Neural progenitor cell (in vitro differentiated cells): ENCODE measurements at regions not wholly inside any gene's neighbourhood (a gene's known extent, or its start where the extent isn't known, plus 50 kb on each side); places are given as distances from the start of the nearest gene placed in this dataset.

Experiments used
- DNase-seq: peaks from one replicate; pipeline ENCODE4 v3.0.0-alpha.2; 2016; ENCODE audit warnings: low spot score
- H2AFZ ChIP-seq: fragments of 200-600 bp; sonication (generic); replicated peaks from 2 replicates; pipeline ENCODE4 v1.6.1; 2016; ENCODE audit warnings: antibody characterized with exemption
- H3F3A ChIP-seq: fragments of 200-600 bp; sonication (generic); 2 replicates; pipeline ENCODE4 v1.6.1; 2016; ENCODE audit warnings: antibody characterized with exemption, low read depth
- H3K27ac ChIP-seq: fragments of 200-600 bp; sonication (generic); 2 replicates; pipeline ENCODE4 v1.5.1; 2016; ENCODE audit warnings: mild to moderate bottlenecking
- H3K27me3 ChIP-seq: fragments of 200-600 bp; sonication (generic); 2 replicates; pipeline ENCODE4 v1.6.1; 2016; ENCODE audit warnings: mild to moderate bottlenecking, moderate library complexity
- H3K36me3 ChIP-seq: fragments of 200-600 bp; sonication (generic); 2 replicates; pipeline ENCODE4 v1.5.1; 2016
- H3K4me1 ChIP-seq: fragments of 200-600 bp; sonication (generic); 2 replicates; pipeline ENCODE4 v1.6.1; 2016; ENCODE audit warnings: mixed run types
- H3K4me2 ChIP-seq: fragments of 200-600 bp; sonication (generic); 2 replicates; pipeline ENCODE4 v1.6.1; 2016
- H3K4me3 ChIP-seq: fragments of 200-600 bp; sonication (generic); 2 replicates; pipeline ENCODE4 v1.5.1; 2016
- H3K79me2 ChIP-seq: fragments of 200-600 bp; sonication (generic); 2 replicates; pipeline ENCODE4 v1.6.1; 2016; ENCODE audit warnings: low read depth
- H3K9ac ChIP-seq: fragments of 200-600 bp; sonication (generic); 2 replicates; pipeline ENCODE4 v1.6.1; 2016
- H3K9me3 ChIP-seq: fragments of 200-600 bp; sonication (generic); 2 replicates; pipeline ENCODE4 v1.5.1; 2016; ENCODE audit warnings: low read depth
- H4K20me1 ChIP-seq: fragments of 200-600 bp; sonication (generic); 2 replicates; pipeline ENCODE4 v1.6.1; 2016; ENCODE audit warnings: low read depth
- H3K27ac Mint-ChIP-seq: 3 replicates; pipeline ENCODE4 v1.8.0; 2021; ENCODE audit warnings: mixed read lengths
- H3K27me3 Mint-ChIP-seq: 2 replicates; pipeline ENCODE4 v1.8.0; 2022; ENCODE audit warnings: low read depth, mild to moderate bottlenecking, inconsistent platforms, moderate library complexity, mixed read lengths; ENCODE audit not compliant: insufficient read depth
- H3K36me3 Mint-ChIP-seq: 3 replicates; pipeline ENCODE4 v1.8.0; 2021; ENCODE audit warnings: mixed read lengths
- H3K4me1 Mint-ChIP-seq: 3 replicates; pipeline ENCODE4 v1.8.0; 2021; ENCODE audit warnings: mixed read lengths
- H3K4me3 Mint-ChIP-seq: 3 replicates; pipeline ENCODE4 v1.8.0; 2021; ENCODE audit warnings: mild to moderate bottlenecking, moderate library complexity, mixed read lengths
- H3K9me3 Mint-ChIP-seq: 3 replicates; pipeline ENCODE4 v1.8.0; 2020; ENCODE audit warnings: mixed read lengths
- EZH2 ChIP-seq: fragments of 200-600 bp; sonication (generic); IDR thresholded peaks from 2 replicates; pipeline ENCODE4 v1.6.1; 2017; ENCODE audit warnings: antibody characterized with exemption, mild to moderate bottlenecking, moderate library complexity
- EZH2phosphoT487 ChIP-seq: fragments of 200-600 bp; sonication (generic); IDR thresholded peaks from 2 replicates; pipeline ENCODE4 v1.6.1; 2017; ENCODE audit warnings: antibody characterized with exemption
- TF ChIP-seq, protein P1 (sequence below): fragments of 200-600 bp; sonication (generic); IDR thresholded peaks from 2 replicates; pipeline ENCODE4 v1.5.1; 2017; ENCODE audit warnings: antibody characterized with exemption, mild to moderate bottlenecking

DNA sequence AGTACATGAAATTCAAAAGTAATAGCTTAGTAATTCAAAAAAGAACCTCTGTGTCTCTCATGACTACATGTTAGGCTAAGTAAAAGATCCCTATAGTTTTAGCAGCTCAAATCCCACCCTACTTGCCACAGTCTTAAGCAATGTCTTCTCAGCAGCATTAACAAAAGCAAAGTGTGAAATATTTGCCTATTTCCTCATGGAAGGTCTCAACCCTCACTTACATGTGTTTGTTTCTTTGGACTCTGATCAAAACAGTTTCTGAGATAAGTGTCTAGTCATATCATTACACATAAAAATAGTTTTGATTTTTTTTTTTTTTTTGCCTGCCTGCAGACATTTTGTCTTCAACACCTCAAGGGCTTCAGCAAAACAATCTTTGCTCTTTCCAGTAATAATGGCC is 310.5 kb downstream of the CETN3 start:
- no peak for DNase-seq
- Histone ChIP-seq H3K27me3 (no peaks in the 10 kb centered on the region), H3K27ac (no peak overlapping the region), H3K79me2 (no peaks in the 10 kb centered on the region), H3K4me2 (no peak overlapping the region), H3K9ac (no peak overlapping the region), H3K4me1 (no peaks in the 10 kb centered on the region), H3K4me3 (no peak overlapping the region), H4K20me1 (no peaks in the 10 kb centered on the region), H3F3A (no peaks in the 10 kb centered on the region), H2AFZ (no peak overlapping the region), H3K9me3 (no peaks in the 10 kb centered on the region), H3K36me3 (no peaks in the 10 kb centered on the region)
- no peaks in the 10 kb centered on the region for H3K36me3 Mint-ChIP-seq
- H3K9me3 Mint-ChIP-seq = peaks cover 10% of the 10 kb centered on the region
- no peak overlapping the region for H3K4me3 Mint-ChIP-seq
- H3K27me3 Mint-ChIP-seq = no peaks in the 10 kb centered on the region
- H3K27ac Mint-ChIP-seq = no peak overlapping the region
- peaks cover 8% of the 10 kb centered on the region for H3K4me1 Mint-ChIP-seq
- TF ChIP-seq, protein P1, sequence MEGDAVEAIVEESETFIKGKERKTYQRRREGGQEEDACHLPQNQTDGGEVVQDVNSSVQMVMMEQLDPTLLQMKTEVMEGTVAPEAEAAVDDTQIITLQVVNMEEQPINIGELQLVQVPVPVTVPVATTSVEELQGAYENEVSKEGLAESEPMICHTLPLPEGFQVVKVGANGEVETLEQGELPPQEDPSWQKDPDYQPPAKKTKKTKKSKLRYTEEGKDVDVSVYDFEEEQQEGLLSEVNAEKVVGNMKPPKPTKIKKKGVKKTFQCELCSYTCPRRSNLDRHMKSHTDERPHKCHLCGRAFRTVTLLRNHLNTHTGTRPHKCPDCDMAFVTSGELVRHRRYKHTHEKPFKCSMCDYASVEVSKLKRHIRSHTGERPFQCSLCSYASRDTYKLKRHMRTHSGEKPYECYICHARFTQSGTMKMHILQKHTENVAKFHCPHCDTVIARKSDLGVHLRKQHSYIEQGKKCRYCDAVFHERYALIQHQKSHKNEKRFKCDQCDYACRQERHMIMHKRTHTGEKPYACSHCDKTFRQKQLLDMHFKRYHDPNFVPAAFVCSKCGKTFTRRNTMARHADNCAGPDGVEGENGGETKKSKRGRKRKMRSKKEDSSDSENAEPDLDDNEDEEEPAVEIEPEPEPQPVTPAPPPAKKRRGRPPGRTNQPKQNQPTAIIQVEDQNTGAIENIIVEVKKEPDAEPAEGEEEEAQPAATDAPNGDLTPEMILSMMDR = no peak
- no peak for TF ChIP-seq EZH2phosphoT487
- no peak for TF ChIP-seq EZH2

DNA sequence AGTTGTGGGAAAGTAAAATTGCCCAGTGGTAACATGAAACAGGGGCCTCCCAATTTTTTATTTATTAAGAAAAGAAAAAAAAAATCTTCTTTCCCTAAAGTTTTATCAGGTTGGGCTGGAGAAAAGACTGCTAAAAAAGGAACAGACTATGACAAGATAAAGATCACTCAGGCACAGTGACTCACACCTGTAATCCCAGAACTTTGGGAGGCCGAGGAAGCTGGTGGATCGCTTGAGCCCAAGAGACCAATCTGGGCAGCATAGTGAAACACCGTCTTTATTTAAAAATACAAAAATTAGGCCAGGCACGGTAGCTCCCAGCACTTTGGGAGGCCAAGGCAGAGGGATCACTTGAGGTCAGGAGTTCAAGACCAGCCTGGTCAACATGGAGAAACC is 312.5 kb downstream of the CETN3 start:
- H3K79me2 ChIP-seq = no peaks in the 10 kb centered on the region
- no peaks in the 10 kb centered on the region for H3K36me3 ChIP-seq
- no peaks in the 10 kb centered on the region for H3K9me3 ChIP-seq
- H3K27me3 Mint-ChIP-seq = no peaks in the 10 kb centered on the region
- no peaks in the 10 kb centered on the region for H3K4me1 ChIP-seq
- no peaks in the 10 kb centered on the region for H3K27me3 ChIP-seq
- no peak overlapping the region for H3K27ac Mint-ChIP-seq
- H3K9me3 Mint-ChIP-seq = peaks cover 1% of the 10 kb centered on the region
- H3K9ac ChIP-seq = no peak overlapping the region
- H3K27ac ChIP-seq = no peak overlapping the region
- no peaks in the 10 kb centered on the region for H4K20me1 ChIP-seq
- no peak overlapping the region for H2AFZ ChIP-seq
- H3K4me1 Mint-ChIP-seq = peaks cover 4% of the 10 kb centered on the region
- H3K4me2 ChIP-seq = no peak overlapping the region
- no peak overlapping the region for H3K4me3 ChIP-seq
- no peak overlapping the region for H3K4me3 Mint-ChIP-seq
- no peaks in the 10 kb centered on the region for H3F3A ChIP-seq
- H3K36me3 Mint-ChIP-seq = no peaks in the 10 kb centered on the region
- no peak for DNase-seq
- TF ChIP-seq EZH2phosphoT487 (no peak), EZH2 (no peak)
- TF ChIP-seq, protein P1 = no peak

DNA sequence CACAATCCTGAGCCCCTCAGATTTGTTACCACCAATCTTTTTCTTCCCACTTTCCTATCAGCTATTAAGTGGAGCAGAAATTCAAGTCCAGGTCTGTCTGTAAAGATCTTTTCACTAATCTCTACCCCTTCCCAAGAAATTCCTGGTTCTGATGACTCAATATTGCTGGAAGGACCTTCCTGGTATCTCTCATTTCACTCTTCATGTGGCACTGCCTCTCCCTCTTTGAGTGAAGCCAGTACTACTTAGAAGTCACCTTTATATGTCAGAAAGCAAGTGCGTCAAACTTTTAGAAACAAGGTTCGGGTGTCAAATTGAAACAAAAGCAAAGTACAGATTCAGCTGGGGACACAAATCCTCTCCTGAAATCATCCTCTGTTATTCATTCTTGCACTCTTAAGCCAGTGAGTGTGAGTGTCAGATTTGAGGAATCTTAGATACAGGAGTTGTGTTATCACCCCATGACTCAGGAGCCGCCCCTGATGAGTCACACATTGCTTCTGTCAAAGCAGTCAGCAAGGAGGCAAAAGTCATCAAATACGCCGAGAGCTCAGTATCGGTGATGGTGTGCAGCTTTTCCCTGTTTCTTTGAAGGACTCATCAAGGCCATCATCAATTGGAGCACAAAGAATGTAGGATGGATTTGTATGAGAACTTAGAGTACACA is 313.0 kb downstream of the CETN3 start:
- Histone ChIP-seq H3K27ac (no peak overlapping the region), H3K4me3 (no peak overlapping the region), H4K20me1 (no peaks in the 10 kb centered on the region), H3K4me1 (no peaks in the 10 kb centered on the region), H3K36me3 (no peaks in the 10 kb centered on the region), H3K79me2 (no peaks in the 10 kb centered on the region), H3K9ac (no peak overlapping the region), H3K9me3 (no peaks in the 10 kb centered on the region), H3K27me3 (no peaks in the 10 kb centered on the region), H2AFZ (no peak overlapping the region), H3K4me2 (no peak overlapping the region), H3F3A (no peaks in the 10 kb centered on the region)
- H3K27ac Mint-ChIP-seq = peak overlapping the region; percentile 24
- H3K4me1 Mint-ChIP-seq = peaks cover 4% of the 10 kb centered on the region
- DNase-seq = no peak
- TF ChIP-seq EZH2phosphoT487 (no peak), EZH2 (no peak)
- TF ChIP-seq, protein P1 = no peak
- H3K27me3 Mint-ChIP-seq = no peaks in the 10 kb centered on the region
- H3K9me3 Mint-ChIP-seq = no peaks in the 10 kb centered on the region
- H3K4me3 Mint-ChIP-seq = no peak overlapping the region
- no peaks in the 10 kb centered on the region for H3K36me3 Mint-ChIP-seq
